GM21526 (cell line): ENCODE measurements at regions not wholly inside any gene's neighbourhood (a gene's known extent, or its start where the extent isn't known, plus 50 kb on each side); places are given as distances from the start of the nearest gene placed in this dataset.
"Not testable (repeated sequence)": the region's sequence is repeated elsewhere in the genome, so short reads cannot be mapped to it uniquely, and the experiment has no call there.

Experiments used
- ATAC-seq: cut with Tn5 transposase; IDR thresholded peaks from one replicate; pipeline ENCODE4 v1.9.1; 2021; ENCODE audit warnings: moderate library complexity; ENCODE audit not compliant: unreplicated experiment, low FRiP score

GRCh38 chr10:58070956-58071355, 196.7 kb downstream of the IPMK start:
- no peak for ATAC-seq

- ATAC-seq, result no peak
Measured at GRCh38 chr10:58068809-58069208, 198.9 kb downstream of the IPMK start.

GRCh38 chr10:58066979-58067378, 200.7 kb downstream of the IPMK start:
- no peak for ATAC-seq

DNA sequence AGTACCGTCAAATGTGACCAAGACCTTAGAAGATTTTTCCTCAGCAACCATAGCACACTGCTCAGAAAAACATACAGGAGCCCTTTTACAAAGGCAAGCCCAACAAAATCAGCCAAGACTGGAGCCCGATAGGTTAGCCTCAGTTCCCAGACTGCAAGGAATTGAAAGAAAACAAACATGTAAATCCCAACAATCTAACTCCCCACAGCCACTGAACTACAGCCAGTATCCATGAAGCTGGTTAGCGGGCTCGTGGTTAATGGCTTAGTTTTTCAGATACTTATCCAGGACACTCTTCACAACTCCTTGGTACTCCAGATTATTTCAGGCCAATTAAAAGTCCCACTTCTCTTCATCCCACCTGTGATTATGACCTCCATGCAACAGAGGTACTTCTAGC, 201.6 kb downstream of the IPMK start:
- ATAC-seq, result no peak

DNA sequence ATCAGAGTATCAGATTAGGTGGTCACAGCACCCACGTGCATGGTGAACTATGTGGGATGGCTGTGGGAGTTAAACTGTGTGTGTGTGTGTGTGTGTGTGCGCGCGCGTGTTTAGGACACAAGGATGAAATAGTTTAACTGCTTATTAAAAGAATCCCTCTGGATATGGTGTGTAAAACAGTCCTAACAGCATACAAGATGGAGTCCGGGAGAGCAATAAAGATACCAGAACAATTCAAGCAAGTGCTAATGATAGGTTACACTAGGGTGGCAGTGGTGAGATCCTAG, 202.2 kb downstream of the IPMK start:
- no peak for ATAC-seq

- no peak for ATAC-seq
Measured at GRCh38 chr10:58064714-58065528, 202.8 kb downstream of the IPMK start.

GRCh38 chr10:58063861-58064480, 203.7 kb downstream of the IPMK start:
- ATAC-seq, result no peak

DNA sequence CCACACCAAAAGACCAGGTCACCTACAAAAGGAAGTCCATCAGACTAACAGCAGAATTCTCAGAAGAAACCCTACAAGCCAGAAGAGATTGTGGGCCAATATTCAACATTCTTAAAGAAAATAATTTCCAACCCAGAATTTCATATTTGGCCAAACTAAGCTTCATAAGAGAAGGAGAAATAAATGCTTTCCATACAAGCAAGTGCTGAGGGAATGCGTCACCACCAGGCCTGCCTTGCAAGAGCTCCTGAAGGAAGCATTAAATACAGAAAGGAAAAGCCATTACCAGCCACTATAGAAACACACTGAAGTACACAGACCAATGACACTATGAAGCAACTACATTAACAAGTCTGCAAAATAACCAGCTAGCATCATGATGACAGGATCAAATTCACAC, 209.0 kb downstream of the IPMK start:
- ATAC-seq, result not testable (repeated sequence)

DNA sequence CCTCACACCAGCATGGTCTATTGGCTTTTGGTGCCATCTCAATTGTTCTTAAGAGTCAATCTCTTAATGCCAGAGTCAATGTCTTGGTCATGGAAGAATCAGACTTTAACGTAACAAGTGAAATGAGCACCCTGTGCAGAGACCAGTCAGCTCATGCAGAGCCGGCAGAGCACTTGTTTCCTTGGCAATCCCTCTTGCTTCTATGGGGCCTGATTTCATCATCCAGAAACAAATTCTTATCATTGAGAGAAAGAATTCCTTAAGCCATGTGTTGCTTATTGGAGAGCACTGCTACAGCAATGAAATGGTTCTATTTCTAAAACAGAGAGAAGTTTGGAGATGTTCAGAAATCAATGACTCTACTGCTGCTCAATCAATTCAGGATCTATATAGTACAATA, 212.8 kb downstream of the IPMK start:
- ATAC-seq, result no peak

DNA sequence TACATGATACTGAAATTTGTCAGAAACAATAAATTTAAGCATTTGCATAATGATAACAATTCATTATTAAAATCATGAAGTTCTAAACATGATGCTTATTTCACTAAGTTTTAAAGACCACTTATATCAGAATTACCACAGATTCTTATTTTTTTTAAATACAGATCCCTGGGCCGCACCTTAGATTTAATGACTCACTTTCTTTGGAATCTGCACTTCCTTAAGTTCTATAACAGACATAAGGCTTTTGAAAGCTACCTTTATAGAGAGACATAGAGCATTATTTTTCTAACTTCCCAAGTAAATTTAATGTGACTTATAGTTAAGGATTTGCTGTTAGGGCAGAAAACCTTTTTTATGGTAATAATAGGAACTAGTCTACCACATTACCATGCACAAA, 214.9 kb downstream of the IPMK start:
- no peak for ATAC-seq

- no peak for ATAC-seq
Measured at GRCh38 chr10:58050575-58050974, 217.1 kb downstream of the IPMK start.

GRCh38 chr10:58048936-58049335, 218.8 kb downstream of the IPMK start:
- ATAC-seq, result no peak

GRCh38 chr10:58044072-58044471, 223.6 kb downstream of the IPMK start:
- ATAC-seq, result no peak

- ATAC-seq, result no peak
Measured at GRCh38 chr10:58041901-58042300, 225.8 kb downstream of the IPMK start.

DNA sequence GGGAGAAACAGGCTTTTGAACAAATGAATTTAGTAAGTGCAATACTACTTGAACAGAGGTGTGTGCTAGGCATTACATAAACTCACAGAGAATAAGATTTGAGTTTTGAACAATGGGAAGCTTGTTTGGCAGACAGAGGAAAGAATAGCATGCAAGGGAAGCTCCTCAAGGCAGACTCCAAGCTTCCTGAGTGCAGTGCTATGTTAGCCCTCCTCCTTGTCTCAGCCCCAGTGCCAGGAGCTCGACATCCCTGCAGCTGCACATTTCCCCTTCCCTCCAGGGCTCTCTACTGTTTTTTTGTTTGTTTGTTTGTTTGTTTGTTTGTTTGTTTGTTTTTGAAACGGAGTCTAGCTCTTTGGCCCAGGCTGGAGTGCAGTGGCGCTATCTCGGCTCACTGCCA, 237.5 kb downstream of the IPMK start:
- ATAC-seq, result no peak

GRCh38 chr10:58028597-58029366, 238.9 kb downstream of the IPMK start:
- no peak for ATAC-seq

GRCh38 chr10:58027426-58027825, 240.3 kb downstream of the IPMK start:
- no peak for ATAC-seq

- ATAC-seq, result no peak
Measured at GRCh38 chr10:58026036-58026435, 241.7 kb downstream of the IPMK start.

GRCh38 chr10:58023341-58024073, 244.2 kb downstream of the IPMK start:
- ATAC-seq, result no peak

DNA sequence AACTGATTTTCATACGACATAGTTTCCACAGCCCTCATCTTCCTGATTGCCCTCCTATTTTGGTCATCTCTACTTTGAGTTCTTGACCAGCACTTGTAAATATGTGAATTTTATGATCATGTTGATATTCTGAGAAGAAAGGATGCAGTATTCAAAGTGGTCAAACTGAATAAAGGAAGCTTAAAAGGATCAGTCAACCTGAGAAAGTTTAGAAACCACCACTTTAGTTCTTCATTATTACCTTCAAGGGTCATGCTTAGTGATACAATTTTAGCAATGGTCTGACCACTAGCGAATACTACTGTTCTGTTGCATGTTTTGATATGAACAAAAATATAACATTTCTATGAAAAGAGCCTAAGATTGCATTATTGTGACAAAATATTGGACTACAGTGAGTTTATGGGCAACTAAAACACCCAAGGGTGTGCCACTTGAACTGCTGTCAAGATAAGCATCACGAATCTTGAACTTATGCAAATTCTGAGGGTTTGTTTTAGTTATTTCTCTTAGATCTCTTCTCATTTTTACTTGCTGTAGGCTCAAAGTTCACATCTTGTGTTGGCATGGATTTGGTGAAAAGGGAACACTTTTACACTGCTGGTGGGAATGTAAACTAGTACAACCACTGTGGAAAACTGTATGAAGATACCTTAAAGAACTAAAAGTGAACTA, 247.7 kb downstream of the IPMK start:
- ATAC-seq, result no peak
